ENCODE measurements at regions not wholly inside any gene's neighbourhood (a gene's known extent, or its start where the extent isn't known, plus 50 kb on each side); places are given as distances from the start of the nearest gene placed in this dataset.

GRCh38 chr5:12016159-12016746 is 112.0 kb upstream of the CTNND2 start:
- TF ChIP-seq CTCF (IDR thresholded peaks at IDR 0.05) (no peak), POLR2A (IDR thresholded peaks at IDR 0.05) (no peak), POLR2AphosphoS5 (IDR thresholded peaks at IDR 0.05) (no peak)
- DNase-seq (ENCODE audit: low spot score in 2 of 2): no peak
- H3K4me1 ChIP-seq: no peaks in the 10 kb centered on the region
- no peak overlapping the region for H3K27ac ChIP-seq
- no peaks in the 10 kb centered on the region for H3K27me3 ChIP-seq
- H3K9me3 ChIP-seq: peaks cover 0 to 5% of the 10 kb centered on the region in 2 donors
- H3K36me3 ChIP-seq: no peaks in the 10 kb centered on the region
- intact Hi-C loops (cut with DNase I; ENCODE audit: low total_unique reads): no loop called here
- no peak overlapping the region for H3K4me3 ChIP-seq

GRCh38 chr5:12013351-12013750 is 109.1 kb upstream of the CTNND2 start:
- H3K9me3 ChIP-seq: peaks cover 0 to 5% of the 10 kb centered on the region in 2 donors
- no peaks in the 10 kb centered on the region for H3K36me3 ChIP-seq
- no peaks in the 10 kb centered on the region for H3K27me3 ChIP-seq
- no peak for DNase-seq (ENCODE audit: low spot score in 2 of 2)
- H3K27ac ChIP-seq: no peak overlapping the region
- TF ChIP-seq CTCF (IDR thresholded peaks at IDR 0.05) (no peak), POLR2AphosphoS5 (IDR thresholded peaks at IDR 0.05) (no peak), POLR2A (IDR thresholded peaks at IDR 0.05) (no peak)
- no peak overlapping the region for H3K4me3 ChIP-seq
- intact Hi-C loops (cut with DNase I; ENCODE audit: low total_unique reads): no loop called here
- H3K4me1 ChIP-seq: no peaks in the 10 kb centered on the region

- DNase-seq (ENCODE audit: low spot score in 2 of 2): no peak
- no peak overlapping the region for H3K4me3 ChIP-seq
- intact Hi-C loops (cut with DNase I; ENCODE audit: low total_unique reads): loop anchor here (5.0 kb wide), 1 partner anchor 1216 kb away; no protein-coding TSS in a partner anchor
- no peak overlapping the region for H3K27ac ChIP-seq
- H3K36me3 ChIP-seq: no peaks in the 10 kb centered on the region
- TF ChIP-seq POLR2A (IDR thresholded peaks at IDR 0.05) (no peak), CTCF (IDR thresholded peaks at IDR 0.05) (no peak), POLR2AphosphoS5 (IDR thresholded peaks at IDR 0.05) (no peak)
- no peaks in the 10 kb centered on the region for H3K9me3 ChIP-seq
- no peaks in the 10 kb centered on the region for H3K4me1 ChIP-seq
- no peaks in the 10 kb centered on the region for H3K27me3 ChIP-seq
Measured at GRCh38 chr5:12003680-12004079, 99.4 kb upstream of the CTNND2 start.

- no peak for TF ChIP-seq CTCF (IDR thresholded peaks at IDR 0.05)
- TF ChIP-seq POLR2AphosphoS5 (IDR thresholded peaks at IDR 0.05): no peak
- TF ChIP-seq POLR2A (IDR thresholded peaks at IDR 0.05): no peak
- H3K36me3 ChIP-seq: no peaks in the 10 kb centered on the region
- H3K4me1 ChIP-seq: no peaks in the 10 kb centered on the region
- H3K4me3 ChIP-seq: no peak overlapping the region
- no peak overlapping the region for H3K27ac ChIP-seq
- no peaks in the 10 kb centered on the region for H3K27me3 ChIP-seq
- H3K9me3 ChIP-seq: no peaks in the 10 kb centered on the region
- DNase-seq (ENCODE audit: low spot score in 2 of 2): no peak
- intact Hi-C loops (cut with DNase I; ENCODE audit: low total_unique reads): no loop called here
Measured at GRCh38 chr5:11998397-11998796, 94.2 kb upstream of the CTNND2 start.

- DNase-seq (ENCODE audit: low spot score in 2 of 2): no peak
- no peaks in the 10 kb centered on the region for H3K4me1 ChIP-seq
- no peak overlapping the region for H3K4me3 ChIP-seq
- H3K9me3 ChIP-seq: no peaks in the 10 kb centered on the region
- no peaks in the 10 kb centered on the region for H3K27me3 ChIP-seq
- no peaks in the 10 kb centered on the region for H3K36me3 ChIP-seq
- H3K27ac ChIP-seq: no peak overlapping the region
- no peak for TF ChIP-seq POLR2AphosphoS5 (IDR thresholded peaks at IDR 0.05)
- no peak for TF ChIP-seq CTCF (IDR thresholded peaks at IDR 0.05)
- TF ChIP-seq POLR2A (IDR thresholded peaks at IDR 0.05): no peak
- intact Hi-C loops (cut with DNase I; ENCODE audit: low total_unique reads): no loop called here
Measured at GRCh38 chr5:11997942-11998341, 93.7 kb upstream of the CTNND2 start.

All from breast epithelium (tissue), 4 donors.